IgD-negative memory B cell (primary cell): ENCODE measurements at regions not wholly inside any gene's neighbourhood (a gene's known extent, or its start where the extent isn't known, plus 50 kb on each side); places are given as distances from the start of the nearest gene placed in this dataset.

Source experiments
- H3K27ac Mint-ChIP-seq, 3 donors: one replicate each; pipeline ENCODE4 v1.8.0; 2020 to 2022; ENCODE audit warnings: mild to moderate bottlenecking in 3 of 3, mixed read lengths in 3 of 3, moderate library complexity in 1 of 3
- H3K27me3 Mint-ChIP-seq: one replicate; pipeline ENCODE4 v1.8.0; 2021; ENCODE audit warnings: mixed read lengths
- H3K36me3 Mint-ChIP-seq: one replicate; pipeline ENCODE4 v1.8.0; 2020; ENCODE audit warnings: mild to moderate bottlenecking, mixed read lengths
- H3K4me1 Mint-ChIP-seq, 3 donors: one replicate each; pipeline ENCODE4 v1.8.0; 2020 to 2022; ENCODE audit warnings: mixed read lengths in 3 of 3, mild to moderate bottlenecking in 1 of 3
- H3K4me3 Mint-ChIP-seq, 4 donors: one replicate each; pipeline ENCODE4 v1.8.0; 2020 to 2022; ENCODE audit warnings: mild to moderate bottlenecking in 4 of 4, mixed read lengths in 4 of 4, moderate library complexity in 3 of 4
- H3K9me3 Mint-ChIP-seq, 3 donors: one replicate each; pipeline ENCODE4 v1.8.0; 2020 to 2021; ENCODE audit warnings: mixed read lengths in 3 of 3, mild to moderate bottlenecking in 1 of 3

GRCh38 chr9:109894921-109895758 lies 115.1 kb downstream of the PALM2AKAP2 start:
- Mint-ChIP-seq H3K4me1 (peaks cover 7 to 14% (median 13%) of the 10 kb centered on the region in 3 donors), H3K27me3 (no peaks in the 10 kb centered on the region), H3K9me3 (no peaks in the 10 kb centered on the region), H3K4me3 (peak overlapping the region in 1 of 4 donors; percentile 50), H3K27ac (peak overlapping the region in 1 of 3 donors; percentile 18), H3K36me3 (peaks cover 2% of the 10 kb centered on the region)

GRCh38 chr9:109901201-109901600 lies 121.2 kb downstream of the PALM2AKAP2 start:
- H3K27me3 Mint-ChIP-seq, result no peaks in the 10 kb centered on the region
- H3K36me3 Mint-ChIP-seq, result peaks cover 2% of the 10 kb centered on the region
- no peak overlapping the region for H3K27ac Mint-ChIP-seq
- H3K4me1 Mint-ChIP-seq, result peaks cover 5 to 6% (median 6%) of the 10 kb centered on the region in 3 donors
- no peak overlapping the region for H3K4me3 Mint-ChIP-seq
- H3K9me3 Mint-ChIP-seq, result no peaks in the 10 kb centered on the region

GRCh38 chr9:109903515-109904138 lies 123.6 kb downstream of the PALM2AKAP2 start:
- H3K27ac Mint-ChIP-seq, result no peak overlapping the region
- peaks cover 2% of the 10 kb centered on the region for H3K36me3 Mint-ChIP-seq
- no peaks in the 10 kb centered on the region for H3K27me3 Mint-ChIP-seq
- no peaks in the 10 kb centered on the region for H3K9me3 Mint-ChIP-seq
- peaks cover 5 to 21% (median 6%) of the 10 kb centered on the region in 3 donors for H3K4me1 Mint-ChIP-seq
- H3K4me3 Mint-ChIP-seq, result no peak overlapping the region

DNA sequence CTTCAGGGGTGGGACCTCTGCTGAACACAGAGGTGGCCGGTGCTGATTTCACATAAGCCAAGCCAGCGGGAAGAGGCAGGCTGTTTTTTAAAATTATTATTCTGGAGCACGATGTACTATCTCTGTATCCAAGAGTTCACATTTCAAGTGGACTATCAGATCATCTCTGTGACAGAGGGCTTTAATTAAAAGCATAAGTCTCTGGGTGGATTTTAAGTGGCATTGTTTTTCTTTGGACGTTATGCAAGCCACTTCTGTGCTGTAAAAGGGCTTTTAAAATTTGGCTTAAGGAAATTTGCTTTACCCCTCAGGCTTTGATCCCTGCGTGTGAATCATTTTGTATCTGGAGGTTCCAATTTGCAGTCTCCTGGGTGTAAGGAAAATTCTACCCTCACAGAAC lies 124.7 kb downstream of the PALM2AKAP2 start:
- peaks cover 5 to 21% (median 6%) of the 10 kb centered on the region in 3 donors for H3K4me1 Mint-ChIP-seq
- peak overlapping the region in 1 of 3 donors; percentile 8 for H3K27ac Mint-ChIP-seq
- no peaks in the 10 kb centered on the region for H3K9me3 Mint-ChIP-seq
- H3K4me3 Mint-ChIP-seq, result no peak overlapping the region
- H3K27me3 Mint-ChIP-seq, result no peaks in the 10 kb centered on the region
- H3K36me3 Mint-ChIP-seq, result no peaks in the 10 kb centered on the region

GRCh38 chr9:109905472-109905871 lies 125.5 kb downstream of the PALM2AKAP2 start:
- H3K9me3 Mint-ChIP-seq, result no peaks in the 10 kb centered on the region
- H3K4me1 Mint-ChIP-seq, result peaks cover 5 to 21% (median 6%) of the 10 kb centered on the region in 3 donors
- no peaks in the 10 kb centered on the region for H3K36me3 Mint-ChIP-seq
- H3K27me3 Mint-ChIP-seq, result no peaks in the 10 kb centered on the region
- H3K27ac Mint-ChIP-seq, result peak overlapping the region in 1 of 3 donors; percentile 27
- H3K4me3 Mint-ChIP-seq, result no peak overlapping the region

DNA sequence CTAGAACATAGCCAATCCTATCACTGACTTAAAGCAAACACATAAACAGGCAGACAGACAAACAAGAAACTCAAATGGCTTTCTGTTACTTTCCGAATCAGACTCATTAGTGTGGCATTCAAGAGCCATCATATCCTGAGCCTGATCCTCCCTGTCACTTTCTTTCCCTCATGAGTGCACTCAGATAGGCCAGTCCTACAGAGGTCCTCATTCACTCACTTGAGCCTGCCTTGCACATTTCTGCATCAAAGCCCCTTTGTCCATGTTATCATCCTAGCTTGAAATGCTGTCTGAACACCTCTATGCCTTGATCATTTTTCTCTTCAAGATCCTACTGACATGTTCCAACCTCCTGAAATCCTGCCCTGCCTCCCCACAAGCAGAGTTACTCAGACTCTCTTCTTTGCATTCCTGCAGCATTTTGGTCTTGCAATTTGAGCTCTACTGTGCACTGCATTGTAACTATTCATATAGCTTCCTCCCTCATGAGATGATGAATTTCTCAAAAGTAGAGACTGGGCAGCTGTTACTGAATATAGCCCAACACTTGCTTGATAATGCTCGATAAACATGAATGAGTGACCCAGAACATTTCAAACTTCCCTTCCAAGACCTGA lies 126.9 kb downstream of the PALM2AKAP2 start:
- H3K4me3 Mint-ChIP-seq, result peak overlapping the region in 1 of 4 donors; percentile 85

GRCh38 chr9:109907400-109907799 lies 127.4 kb downstream of the PALM2AKAP2 start:
- H3K27ac Mint-ChIP-seq, result peak overlapping the region in 2 of 3 donors; percentile 92 to 95
- no peaks in the 10 kb centered on the region for H3K27me3 Mint-ChIP-seq
- peak overlapping the region in 3 of 4 donors; percentile 42 to 85 (median 51) for H3K4me3 Mint-ChIP-seq
- H3K9me3 Mint-ChIP-seq, result no peaks in the 10 kb centered on the region
- peaks cover 5 to 21% (median 6%) of the 10 kb centered on the region in 3 donors for H3K4me1 Mint-ChIP-seq
- no peaks in the 10 kb centered on the region for H3K36me3 Mint-ChIP-seq

More for the DNA sequence above, 126.9 kb downstream of the PALM2AKAP2 start:
- Mint-ChIP-seq H3K27ac (peak overlapping the region in 2 of 3 donors; percentile 92 to 95), H3K4me1 (peaks cover 5 to 21% (median 6%) of the 10 kb centered on the region in 3 donors), H3K27me3 (no peaks in the 10 kb centered on the region), H3K9me3 (no peaks in the 10 kb centered on the region), H3K36me3 (no peaks in the 10 kb centered on the region)

- peaks cover 5 to 21% (median 6%) of the 10 kb centered on the region in 3 donors for H3K4me1 Mint-ChIP-seq
- H3K9me3 Mint-ChIP-seq, result no peaks in the 10 kb centered on the region
- peak overlapping the region in 2 of 3 donors; percentile 92 to 95 for H3K27ac Mint-ChIP-seq
- H3K27me3 Mint-ChIP-seq, result no peaks in the 10 kb centered on the region
- peak overlapping the region in 3 of 4 donors; percentile 42 to 85 (median 51) for H3K4me3 Mint-ChIP-seq
- no peaks in the 10 kb centered on the region for H3K36me3 Mint-ChIP-seq
Observed at GRCh38 chr9:109907810-109908458, 127.9 kb downstream of the PALM2AKAP2 start.

GRCh38 chr9:109908459-109909390 lies 128.7 kb downstream of the PALM2AKAP2 start:
- H3K27me3 Mint-ChIP-seq, result no peaks in the 10 kb centered on the region
- no peak overlapping the region for H3K27ac Mint-ChIP-seq
- H3K4me3 Mint-ChIP-seq, result no peak overlapping the region
- no peaks in the 10 kb centered on the region for H3K36me3 Mint-ChIP-seq
- peaks cover under 1 to 18% (median 1%) of the 10 kb centered on the region in 3 donors for H3K4me1 Mint-ChIP-seq
- no peaks in the 10 kb centered on the region for H3K9me3 Mint-ChIP-seq

- H3K4me1 Mint-ChIP-seq, result peaks cover 17 to 32% (median 20%) of the 10 kb centered on the region in 3 donors
- no peaks in the 10 kb centered on the region for H3K36me3 Mint-ChIP-seq
- no peak overlapping the region for H3K4me3 Mint-ChIP-seq
- H3K9me3 Mint-ChIP-seq, result no peaks in the 10 kb centered on the region
- H3K27me3 Mint-ChIP-seq, result no peaks in the 10 kb centered on the region
- no peak overlapping the region for H3K27ac Mint-ChIP-seq
Observed at GRCh38 chr9:109910671-109911518, 130.9 kb downstream of the PALM2AKAP2 start.

DNA sequence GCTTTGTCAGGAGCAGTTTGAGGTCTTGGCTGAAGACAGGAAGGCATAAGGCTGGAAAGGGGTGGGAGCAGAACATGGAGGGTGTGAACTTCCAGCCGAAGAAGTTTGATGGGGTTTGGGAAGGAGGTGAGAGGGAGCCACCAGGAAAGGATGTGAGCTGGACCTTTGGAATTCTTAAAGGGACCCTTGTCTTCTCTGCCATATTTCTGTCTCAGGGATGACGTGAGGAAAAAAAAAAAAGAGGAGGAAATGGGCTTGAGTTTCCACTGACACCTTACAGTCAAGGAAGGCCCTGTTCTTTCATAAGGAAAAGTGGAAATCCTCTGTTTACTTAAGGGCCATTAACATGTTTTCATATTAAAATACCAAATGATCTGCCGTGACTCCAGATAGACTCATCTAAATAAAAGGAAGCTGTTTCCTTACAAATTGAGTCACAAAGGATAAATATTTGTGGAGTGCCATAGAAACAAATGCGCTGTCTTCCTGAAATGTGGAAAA lies 132.1 kb downstream of the PALM2AKAP2 start:
- H3K27me3 Mint-ChIP-seq, result no peaks in the 10 kb centered on the region
- H3K4me3 Mint-ChIP-seq, result no peak overlapping the region
- no peak overlapping the region for H3K27ac Mint-ChIP-seq
- no peaks in the 10 kb centered on the region for H3K9me3 Mint-ChIP-seq
- H3K36me3 Mint-ChIP-seq, result peaks cover 2% of the 10 kb centered on the region
- peaks cover 25 to 35% (median 32%) of the 10 kb centered on the region in 3 donors for H3K4me1 Mint-ChIP-seq

- Mint-ChIP-seq H3K4me3 (peak overlapping the region in 2 of 4 donors; percentile 4 to 87), H3K9me3 (no peaks in the 10 kb centered on the region), H3K27ac (no peak overlapping the region), H3K36me3 (peaks cover 2% of the 10 kb centered on the region), H3K4me1 (peaks cover 32 to 38% (median 32%) of the 10 kb centered on the region in 3 donors), H3K27me3 (no peaks in the 10 kb centered on the region)
Observed at GRCh38 chr9:109912726-109913460, 132.9 kb downstream of the PALM2AKAP2 start.
